ENCODE measurements at regions not wholly inside any gene's neighbourhood (a gene's known extent, or its start where the extent isn't known, plus 50 kb on each side); places are given as distances from the start of the nearest gene placed in this dataset.

DNA sequence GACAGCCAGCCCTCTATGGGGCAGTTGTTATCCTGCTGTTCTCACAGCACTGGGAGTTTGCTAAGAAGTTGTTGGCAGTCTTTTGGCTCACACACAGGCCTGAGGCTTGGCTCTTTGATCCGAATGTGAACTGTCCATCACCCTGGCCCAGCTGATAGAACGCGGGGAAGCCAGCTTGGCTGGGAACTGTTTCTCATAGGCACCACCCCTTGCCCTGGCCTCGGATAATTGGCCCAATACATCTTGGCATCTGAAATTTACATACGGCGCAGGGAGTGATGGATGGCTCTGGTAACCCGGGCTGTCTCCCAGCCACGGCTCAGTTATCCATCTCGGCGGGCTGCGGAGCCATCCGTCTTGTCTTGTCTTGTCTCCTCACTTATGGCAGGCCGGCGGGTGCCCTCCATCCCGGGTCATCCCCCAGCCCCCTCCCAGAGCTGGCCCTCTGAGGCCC, 164.1 kb downstream of the PHETA1 start:
- no peak for ATAC-seq
- peaks cover 8% of the 10 kb centered on the region for H3K4me1 Mint-ChIP-seq
- no peak overlapping the region for H3K27ac ChIP-seq (ENCODE audit: low read depth)

More for the DNA sequence above, 164.1 kb downstream of the PHETA1 start:
- no peaks in the 10 kb centered on the region; the same call in 1 of the 2 replicates for H3K4me1 ChIP-seq (ENCODE audit: insufficient read depth)
- H3K36me3 ChIP-seq (ENCODE audit: insufficient read depth) = no peaks in the 10 kb centered on the region
- H3K27me3 ChIP-seq (ENCODE audit: insufficient read depth) = no peaks in the 10 kb centered on the region
- Mint-ChIP-seq H3K27ac (no peak overlapping the region), H3K9me3 (no peaks in the 10 kb centered on the region; the same call in 2 of the 3 replicates), H3K27me3 (ENCODE audit: insufficient read depth, low read depth, poor library complexity) (peaks cover 6% of the 10 kb centered on the region), H3K4me3 (no peak overlapping the region), H3K36me3 (ENCODE audit: low read depth) (no peaks in the 10 kb centered on the region)
- no peak for DNase-seq (ENCODE audit: low spot score)
- no peaks in the 10 kb centered on the region for H3F3A ChIP-seq (replicated peaks; ENCODE audit: low read depth)
- no peak overlapping the region for H2AFZ ChIP-seq
- peaks cover 5% of the 10 kb centered on the region; the same call in 1 of the 2 replicates for H4K20me1 ChIP-seq (replicated peaks; ENCODE audit: insufficient read depth)
- no peak overlapping the region for H3K4me2 ChIP-seq
- no peaks in the 10 kb centered on the region for H3K79me2 ChIP-seq (replicated peaks; ENCODE audit: insufficient read depth)
- no peak overlapping the region for H3K4me3 ChIP-seq
- TF ChIP-seq ZNF331 (CRISPR knock-in tag; IDR thresholded peaks at IDR 0.05; ENCODE audit: low read depth) = no peak
- TF ChIP-seq STAT1 (IDR thresholded peaks at IDR 0.05; ENCODE audit: unreplicated experiment) = no peak
- TF ChIP-seq, protein P1, sequence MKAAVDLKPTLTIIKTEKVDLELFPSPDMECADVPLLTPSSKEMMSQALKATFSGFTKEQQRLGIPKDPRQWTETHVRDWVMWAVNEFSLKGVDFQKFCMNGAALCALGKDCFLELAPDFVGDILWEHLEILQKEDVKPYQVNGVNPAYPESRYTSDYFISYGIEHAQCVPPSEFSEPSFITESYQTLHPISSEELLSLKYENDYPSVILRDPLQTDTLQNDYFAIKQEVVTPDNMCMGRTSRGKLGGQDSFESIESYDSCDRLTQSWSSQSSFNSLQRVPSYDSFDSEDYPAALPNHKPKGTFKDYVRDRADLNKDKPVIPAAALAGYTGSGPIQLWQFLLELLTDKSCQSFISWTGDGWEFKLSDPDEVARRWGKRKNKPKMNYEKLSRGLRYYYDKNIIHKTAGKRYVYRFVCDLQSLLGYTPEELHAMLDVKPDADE (IDR thresholded peaks at IDR 0.05) = no peak
- no peak for TF ChIP-seq EZH2phosphoT487 (IDR thresholded peaks at IDR 0.05; ENCODE audit: unreplicated experiment)
- TF ChIP-seq, protein P2, sequence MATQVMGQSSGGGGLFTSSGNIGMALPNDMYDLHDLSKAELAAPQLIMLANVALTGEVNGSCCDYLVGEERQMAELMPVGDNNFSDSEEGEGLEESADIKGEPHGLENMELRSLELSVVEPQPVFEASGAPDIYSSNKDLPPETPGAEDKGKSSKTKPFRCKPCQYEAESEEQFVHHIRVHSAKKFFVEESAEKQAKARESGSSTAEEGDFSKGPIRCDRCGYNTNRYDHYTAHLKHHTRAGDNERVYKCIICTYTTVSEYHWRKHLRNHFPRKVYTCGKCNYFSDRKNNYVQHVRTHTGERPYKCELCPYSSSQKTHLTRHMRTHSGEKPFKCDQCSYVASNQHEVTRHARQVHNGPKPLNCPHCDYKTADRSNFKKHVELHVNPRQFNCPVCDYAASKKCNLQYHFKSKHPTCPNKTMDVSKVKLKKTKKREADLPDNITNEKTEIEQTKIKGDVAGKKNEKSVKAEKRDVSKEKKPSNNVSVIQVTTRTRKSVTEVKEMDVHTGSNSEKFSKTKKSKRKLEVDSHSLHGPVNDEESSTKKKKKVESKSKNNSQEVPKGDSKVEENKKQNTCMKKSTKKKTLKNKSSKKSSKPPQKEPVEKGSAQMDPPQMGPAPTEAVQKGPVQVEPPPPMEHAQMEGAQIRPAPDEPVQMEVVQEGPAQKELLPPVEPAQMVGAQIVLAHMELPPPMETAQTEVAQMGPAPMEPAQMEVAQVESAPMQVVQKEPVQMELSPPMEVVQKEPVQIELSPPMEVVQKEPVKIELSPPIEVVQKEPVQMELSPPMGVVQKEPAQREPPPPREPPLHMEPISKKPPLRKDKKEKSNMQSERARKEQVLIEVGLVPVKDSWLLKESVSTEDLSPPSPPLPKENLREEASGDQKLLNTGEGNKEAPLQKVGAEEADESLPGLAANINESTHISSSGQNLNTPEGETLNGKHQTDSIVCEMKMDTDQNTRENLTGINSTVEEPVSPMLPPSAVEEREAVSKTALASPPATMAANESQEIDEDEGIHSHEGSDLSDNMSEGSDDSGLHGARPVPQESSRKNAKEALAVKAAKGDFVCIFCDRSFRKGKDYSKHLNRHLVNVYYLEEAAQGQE (IDR thresholded peaks at IDR 0.05; ENCODE audit: unreplicated experiment) = no peak
- no peak for TF ChIP-seq CREB1 (CRISPR knock-in tag; IDR thresholded peaks at IDR 0.05; ENCODE audit: low read depth)
- TF ChIP-seq, protein P3, sequence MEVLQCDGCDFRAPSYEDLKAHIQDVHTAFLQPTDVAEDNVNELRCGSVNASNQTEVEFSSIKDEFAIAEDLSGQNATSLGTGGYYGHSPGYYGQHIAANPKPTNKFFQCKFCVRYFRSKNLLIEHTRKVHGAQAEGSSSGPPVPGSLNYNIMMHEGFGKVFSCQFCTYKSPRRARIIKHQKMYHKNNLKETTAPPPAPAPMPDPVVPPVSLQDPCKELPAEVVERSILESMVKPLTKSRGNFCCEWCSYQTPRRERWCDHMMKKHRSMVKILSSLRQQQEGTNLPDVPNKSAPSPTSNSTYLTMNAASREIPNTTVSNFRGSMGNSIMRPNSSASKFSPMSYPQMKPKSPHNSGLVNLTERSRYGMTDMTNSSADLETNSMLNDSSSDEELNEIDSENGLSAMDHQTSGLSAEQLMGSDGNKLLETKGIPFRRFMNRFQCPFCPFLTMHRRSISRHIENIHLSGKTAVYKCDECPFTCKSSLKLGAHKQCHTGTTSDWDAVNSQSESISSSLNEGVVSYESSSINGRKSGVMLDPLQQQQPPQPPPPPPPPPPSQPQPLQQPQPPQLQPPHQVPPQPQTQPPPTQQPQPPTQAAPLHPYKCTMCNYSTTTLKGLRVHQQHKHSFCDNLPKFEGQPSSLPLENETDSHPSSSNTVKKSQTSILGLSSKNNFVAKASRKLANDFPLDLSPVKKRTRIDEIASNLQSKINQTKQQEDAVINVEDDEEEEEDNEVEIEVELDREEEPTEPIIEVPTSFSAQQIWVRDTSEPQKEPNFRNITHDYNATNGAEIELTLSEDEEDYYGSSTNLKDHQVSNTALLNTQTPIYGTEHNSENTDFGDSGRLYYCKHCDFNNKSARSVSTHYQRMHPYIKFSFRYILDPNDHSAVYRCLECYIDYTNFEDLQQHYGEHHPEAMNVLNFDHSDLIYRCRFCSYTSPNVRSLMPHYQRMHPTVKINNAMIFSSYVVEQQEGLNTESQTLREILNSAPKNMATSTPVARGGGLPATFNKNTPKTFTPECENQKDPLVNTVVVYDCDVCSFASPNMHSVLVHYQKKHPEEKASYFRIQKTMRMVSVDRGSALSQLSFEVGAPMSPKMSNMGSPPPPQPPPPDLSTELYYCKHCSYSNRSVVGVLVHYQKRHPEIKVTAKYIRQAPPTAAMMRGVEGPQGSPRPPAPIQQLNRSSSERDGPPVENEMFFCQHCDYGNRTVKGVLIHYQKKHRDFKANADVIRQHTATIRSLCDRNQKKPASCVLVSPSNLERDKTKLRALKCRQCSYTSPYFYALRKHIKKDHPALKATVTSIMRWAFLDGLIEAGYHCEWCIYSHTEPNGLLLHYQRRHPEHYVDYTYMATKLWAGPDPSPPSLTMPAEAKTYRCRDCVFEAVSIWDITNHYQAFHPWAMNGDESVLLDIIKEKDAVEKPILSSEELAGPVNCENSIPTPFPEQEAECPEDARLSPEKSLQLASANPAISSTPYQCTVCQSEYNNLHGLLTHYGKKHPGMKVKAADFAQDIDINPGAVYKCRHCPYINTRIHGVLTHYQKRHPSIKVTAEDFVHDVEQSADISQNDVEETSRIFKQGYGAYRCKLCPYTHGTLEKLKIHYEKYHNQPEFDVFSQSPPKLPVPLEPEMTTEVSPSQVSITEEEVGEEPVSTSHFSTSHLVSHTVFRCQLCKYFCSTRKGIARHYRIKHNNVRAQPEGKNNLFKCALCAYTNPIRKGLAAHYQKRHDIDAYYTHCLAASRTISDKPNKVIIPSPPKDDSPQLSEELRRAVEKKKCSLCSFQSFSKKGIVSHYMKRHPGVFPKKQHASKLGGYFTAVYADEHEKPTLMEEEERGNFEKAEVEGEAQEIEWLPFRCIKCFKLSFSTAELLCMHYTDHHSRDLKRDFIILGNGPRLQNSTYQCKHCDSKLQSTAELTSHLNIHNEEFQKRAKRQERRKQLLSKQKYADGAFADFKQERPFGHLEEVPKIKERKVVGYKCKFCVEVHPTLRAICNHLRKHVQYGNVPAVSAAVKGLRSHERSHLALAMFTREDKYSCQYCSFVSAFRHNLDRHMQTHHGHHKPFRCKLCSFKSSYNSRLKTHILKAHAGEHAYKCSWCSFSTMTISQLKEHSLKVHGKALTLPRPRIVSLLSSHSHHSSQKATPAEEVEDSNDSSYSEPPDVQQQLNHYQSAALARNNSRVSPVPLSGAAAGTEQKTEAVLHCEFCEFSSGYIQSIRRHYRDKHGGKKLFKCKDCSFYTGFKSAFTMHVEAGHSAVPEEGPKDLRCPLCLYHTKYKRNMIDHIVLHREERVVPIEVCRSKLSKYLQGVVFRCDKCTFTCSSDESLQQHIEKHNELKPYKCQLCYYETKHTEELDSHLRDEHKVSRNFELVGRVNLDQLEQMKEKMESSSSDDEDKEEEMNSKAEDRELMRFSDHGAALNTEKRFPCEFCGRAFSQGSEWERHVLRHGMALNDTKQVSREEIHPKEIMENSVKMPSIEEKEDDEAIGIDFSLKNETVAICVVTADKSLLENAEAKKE (CRISPR knock-in tag; IDR thresholded peaks at IDR 0.05) = no peak
- no peak for TF ChIP-seq JUNB (IDR thresholded peaks at IDR 0.05; ENCODE audit: unreplicated experiment)
- TF ChIP-seq ZNF114 (CRISPR knock-in tag; IDR thresholded peaks at IDR 0.05) = no peak
- TF ChIP-seq, protein P4, sequence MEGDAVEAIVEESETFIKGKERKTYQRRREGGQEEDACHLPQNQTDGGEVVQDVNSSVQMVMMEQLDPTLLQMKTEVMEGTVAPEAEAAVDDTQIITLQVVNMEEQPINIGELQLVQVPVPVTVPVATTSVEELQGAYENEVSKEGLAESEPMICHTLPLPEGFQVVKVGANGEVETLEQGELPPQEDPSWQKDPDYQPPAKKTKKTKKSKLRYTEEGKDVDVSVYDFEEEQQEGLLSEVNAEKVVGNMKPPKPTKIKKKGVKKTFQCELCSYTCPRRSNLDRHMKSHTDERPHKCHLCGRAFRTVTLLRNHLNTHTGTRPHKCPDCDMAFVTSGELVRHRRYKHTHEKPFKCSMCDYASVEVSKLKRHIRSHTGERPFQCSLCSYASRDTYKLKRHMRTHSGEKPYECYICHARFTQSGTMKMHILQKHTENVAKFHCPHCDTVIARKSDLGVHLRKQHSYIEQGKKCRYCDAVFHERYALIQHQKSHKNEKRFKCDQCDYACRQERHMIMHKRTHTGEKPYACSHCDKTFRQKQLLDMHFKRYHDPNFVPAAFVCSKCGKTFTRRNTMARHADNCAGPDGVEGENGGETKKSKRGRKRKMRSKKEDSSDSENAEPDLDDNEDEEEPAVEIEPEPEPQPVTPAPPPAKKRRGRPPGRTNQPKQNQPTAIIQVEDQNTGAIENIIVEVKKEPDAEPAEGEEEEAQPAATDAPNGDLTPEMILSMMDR (conservative IDR thresholded peaks at IDR 0.05; ENCODE audit: low read depth in 2 of 2) = no peak
- TF ChIP-seq EZH2 (IDR thresholded peaks at IDR 0.05; ENCODE audit: low read depth, unreplicated experiment) = no peak
- TF ChIP-seq NANOG (IDR thresholded peaks at IDR 0.05; ENCODE audit: borderline replicate concordance) = no peak
- no peak for TF ChIP-seq POLR2AphosphoS5 (IDR thresholded peaks at IDR 0.05; ENCODE audit: low read depth)
- 0 out of 2 replicates have a peak, but pooled peaks cover 2% of the 10 kb centered on the region for H3K9me2 ChIP-seq (ENCODE audit: insufficient read depth)
